ENCODE measurements at regions not wholly inside any gene's neighbourhood (a gene's known extent, or its start where the extent isn't known, plus 50 kb on each side); places are given as distances from the start of the nearest gene placed in this dataset.
"Not testable (repeated sequence)": the region's sequence is repeated elsewhere in the genome, so short reads cannot be mapped to it uniquely, and the experiment has no call there.

DNA sequence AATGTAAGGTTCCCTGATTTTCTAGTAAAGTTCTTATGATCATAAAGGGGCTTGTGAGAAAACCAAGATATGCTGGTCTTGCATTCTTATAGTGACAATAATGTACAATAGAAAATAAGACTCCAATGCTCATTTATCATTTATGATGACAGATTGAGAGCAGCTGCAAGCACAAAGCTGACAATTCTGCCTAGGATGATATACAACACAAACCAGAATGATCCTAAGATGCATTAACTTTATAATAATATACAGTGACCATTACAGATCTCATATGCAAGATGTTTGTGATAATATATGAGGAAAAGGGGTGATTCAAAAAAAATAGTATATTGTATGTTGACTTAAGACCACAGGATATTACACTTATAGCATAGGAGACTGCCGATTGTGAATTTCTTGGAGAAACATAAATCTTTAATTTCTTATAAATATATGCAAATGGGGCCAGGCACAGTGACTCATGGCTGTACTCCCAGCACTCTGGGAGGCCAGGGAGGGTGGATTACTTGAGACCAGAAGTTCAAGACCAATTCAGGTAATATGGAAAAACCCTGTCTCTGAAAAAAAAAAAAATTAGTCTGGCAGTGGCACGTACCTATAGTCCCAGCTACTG lies 387.0 kb downstream of the ZBBX start:
- DNase-seq = no peak

GRCh38 chr3:166986000-166986399 lies 394.1 kb downstream of the ZBBX start:
- no peak for DNase-seq

GRCh38 chr3:166975796-166976195 lies 404.3 kb downstream of the ZBBX start:
- not testable (repeated sequence) for DNase-seq

DNA sequence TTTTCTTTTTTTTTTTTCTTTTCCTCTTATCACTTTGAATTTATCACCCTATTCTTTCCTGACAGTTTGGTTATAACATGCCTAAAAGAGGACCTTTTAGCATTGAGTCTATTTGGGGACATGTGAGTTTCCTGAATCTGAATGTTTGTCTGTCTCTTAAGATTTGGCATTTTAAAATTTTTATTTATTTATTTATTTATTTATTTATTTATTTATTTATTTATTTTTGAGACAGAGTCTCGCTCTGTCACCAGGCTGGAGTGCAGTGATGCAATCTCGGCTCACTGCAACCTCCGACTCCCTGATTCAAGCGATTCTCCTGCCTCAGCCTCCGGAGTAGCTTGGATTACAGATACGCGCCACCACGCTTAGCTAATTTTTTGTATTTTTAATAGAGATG lies 412.4 kb downstream of the ZBBX start:
- not testable (repeated sequence) for DNase-seq

DNA sequence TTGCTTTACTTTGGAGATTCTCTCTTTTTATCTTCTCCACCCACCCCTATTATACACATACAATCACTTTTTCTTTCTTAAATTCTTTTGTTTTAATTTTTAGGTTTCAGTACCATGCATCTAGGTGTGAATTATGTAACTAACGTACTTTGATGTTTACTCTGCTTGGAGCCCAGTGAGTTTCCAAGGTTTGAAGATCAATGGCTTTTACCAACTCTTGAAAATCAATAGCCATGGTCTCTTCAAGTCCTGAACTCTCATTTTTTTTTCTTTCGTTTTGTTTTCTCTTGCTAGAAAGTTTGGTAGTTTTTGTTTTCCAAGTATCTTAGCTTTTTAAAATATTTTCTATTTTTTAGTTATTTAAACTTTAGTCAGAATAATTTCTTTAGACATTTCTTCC lies 417.2 kb downstream of the ZBBX start:
- no peak for DNase-seq

DNA sequence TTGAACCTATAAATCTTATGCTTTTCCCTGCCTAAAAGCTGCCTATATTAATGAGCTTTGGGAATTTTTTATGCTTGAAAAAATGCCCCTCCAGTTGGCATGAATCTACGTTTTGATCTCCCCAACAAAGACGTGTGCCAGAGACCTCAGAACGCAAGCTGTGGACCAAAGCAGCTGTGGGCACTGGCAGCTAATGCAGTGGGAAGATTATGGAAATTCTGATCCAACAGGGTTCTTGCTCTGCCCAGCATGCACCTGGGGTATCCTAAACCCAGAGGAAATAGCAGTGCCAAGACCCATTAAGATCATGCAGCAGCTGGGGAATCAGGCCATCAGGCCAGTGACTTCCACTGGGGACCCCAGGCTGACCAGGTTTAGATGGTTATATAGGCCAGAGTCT lies 423.0 kb downstream of the ZBBX start:
- DNase-seq = peak; percentile 11

DNA sequence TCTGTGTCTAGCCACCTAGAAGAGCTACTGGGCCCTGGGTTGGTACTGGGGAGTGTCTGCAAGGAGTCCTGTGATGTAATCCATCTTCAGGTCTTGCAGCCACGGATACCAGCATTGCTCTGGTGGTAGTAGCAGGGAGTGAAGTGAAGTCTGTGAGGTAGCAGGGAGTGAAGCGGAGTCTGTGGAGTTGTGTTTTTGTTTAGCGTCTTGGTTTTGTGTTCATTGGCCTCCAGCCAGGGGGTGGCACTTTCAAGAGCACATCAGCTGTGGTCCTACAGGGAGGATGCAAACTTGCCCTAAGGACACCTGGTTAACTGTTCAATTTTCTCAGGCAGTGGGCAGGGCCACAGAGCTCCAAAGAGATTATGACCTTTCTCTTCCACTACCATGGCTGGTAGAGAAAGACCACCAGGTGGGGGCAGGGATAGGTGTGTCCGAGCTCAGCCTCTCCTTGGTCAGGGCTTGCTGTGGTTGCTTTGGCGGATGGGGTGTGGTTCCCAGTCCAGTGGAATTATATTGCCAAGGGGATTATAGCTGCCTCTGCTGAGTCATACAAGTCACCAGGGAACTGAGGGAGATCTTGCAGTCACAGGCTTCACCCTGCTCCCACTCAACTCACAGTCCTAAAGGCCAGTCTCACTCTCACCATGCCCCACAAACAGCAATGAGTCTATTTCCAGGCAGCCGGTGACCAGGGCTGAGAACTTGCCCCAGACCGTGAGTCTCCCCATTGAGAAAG lies 424.7 kb downstream of the ZBBX start:
- no peak for DNase-seq

DNA sequence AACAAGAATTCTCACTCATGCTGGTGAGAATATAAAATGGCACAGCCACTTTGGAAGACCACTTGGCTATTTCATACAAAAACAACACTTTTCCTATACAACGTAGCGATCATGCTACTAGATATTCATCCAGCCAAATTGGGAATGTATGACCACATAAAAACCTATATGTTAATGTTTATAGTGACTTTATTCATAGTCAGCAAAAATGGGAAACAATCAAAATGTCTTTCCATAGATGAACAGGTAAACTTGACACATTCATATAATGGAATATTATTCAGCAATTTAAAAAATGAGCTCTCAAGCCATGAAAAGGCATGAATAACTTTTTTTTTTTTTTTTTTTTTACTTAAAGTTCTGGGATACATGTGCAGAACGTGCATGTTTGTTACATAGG lies 445.2 kb downstream of the ZBBX start:
- no peak for DNase-seq

DNA sequence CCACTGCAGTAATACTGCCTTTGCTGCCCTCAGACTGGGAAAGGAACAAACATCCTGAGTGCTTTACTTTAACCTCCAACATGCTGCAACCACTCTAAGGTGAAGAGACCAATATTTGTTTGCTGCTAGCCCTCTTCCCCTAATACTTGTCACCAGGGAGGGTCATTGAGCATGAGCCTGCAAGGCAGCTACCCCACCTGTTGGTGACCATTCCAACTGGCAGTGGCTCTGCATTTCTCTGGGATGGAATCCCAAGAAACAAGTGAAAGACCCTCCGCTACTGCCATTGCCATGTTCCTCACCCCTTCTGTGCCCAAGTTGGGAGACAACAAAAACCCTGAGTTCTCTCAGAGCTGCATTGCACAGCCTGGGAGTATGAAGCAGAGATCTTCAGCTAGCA lies 462.7 kb downstream of the ZBBX start:
- no peak for DNase-seq

- DNase-seq = no peak
Measured at GRCh38 chr3:166902374-166902773, 477.7 kb downstream of the ZBBX start.

DNA sequence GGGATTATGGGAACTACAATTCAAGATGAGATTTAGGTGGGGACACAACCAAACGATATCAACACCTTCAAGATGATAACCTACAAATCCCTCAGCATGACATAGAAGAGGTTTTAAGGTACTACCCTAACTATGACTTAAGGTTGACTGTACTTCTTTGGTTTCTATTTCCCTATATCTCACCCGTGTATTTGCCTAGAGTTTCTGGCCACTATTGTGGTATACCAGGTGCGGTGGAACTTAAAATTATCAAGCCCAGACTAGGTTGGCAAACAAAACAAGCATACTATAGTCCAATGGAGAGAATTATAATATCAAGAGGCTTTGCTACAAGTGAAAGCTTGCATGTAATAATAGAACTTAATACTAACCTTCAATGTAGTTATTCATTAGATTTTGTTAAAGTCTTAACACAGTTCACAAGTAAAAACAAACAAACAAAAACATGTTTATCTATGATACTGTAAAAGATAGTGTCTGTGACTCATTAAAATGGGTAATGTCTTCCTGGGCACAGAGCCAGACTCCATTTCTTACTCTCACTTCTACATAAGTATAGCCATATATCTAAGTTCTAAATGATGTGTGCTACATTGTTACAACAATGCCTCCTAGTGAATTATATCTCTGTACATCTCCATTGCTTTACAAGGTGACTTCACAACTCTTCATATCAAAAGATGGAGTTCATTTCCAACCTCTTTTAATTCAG lies 479.1 kb downstream of the ZBBX start:
- no peak for DNase-seq

DNA sequence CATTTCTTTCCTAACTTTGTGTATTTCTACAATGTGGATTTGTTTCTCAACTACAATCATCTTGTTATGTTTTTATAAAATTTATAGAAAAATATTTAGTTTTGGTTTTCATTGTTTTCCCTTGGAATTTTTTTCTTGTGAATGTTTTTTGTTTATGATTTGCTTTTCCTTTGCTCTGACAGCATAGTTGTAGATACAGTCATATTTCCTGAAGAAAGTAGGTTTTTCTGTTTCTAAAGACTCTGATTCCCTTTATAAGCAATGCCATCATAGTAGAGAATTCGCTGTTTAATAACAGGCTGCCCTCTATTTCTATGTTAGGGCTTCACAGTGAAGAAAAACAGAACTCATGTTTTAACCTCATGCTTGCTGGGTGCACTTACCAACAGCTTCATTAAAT lies 482.3 kb downstream of the ZBBX start:
- DNase-seq = no peak

- no peak for DNase-seq
Measured at GRCh38 chr3:166889241-166889640, 490.9 kb downstream of the ZBBX start.

DNA sequence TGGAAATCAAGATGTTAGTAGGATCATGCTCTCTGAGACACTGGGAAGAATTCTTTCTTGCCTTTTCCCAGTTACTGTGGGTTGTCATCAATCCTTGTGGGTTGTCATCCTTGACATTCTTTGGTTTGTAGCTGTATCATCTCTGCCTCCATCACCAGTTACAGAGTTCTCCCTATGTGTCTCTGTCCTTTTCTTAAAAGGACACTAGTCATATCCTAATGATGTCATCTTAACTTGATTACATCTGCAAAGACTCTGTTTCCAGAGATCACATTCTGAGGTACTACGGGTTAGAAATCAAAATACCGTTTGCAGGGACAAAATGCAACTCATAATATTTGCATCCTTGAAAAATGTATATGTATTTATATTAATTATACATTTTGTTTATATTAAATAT lies 500.4 kb downstream of the ZBBX start:
- DNase-seq = no peak

- DNase-seq = peak; percentile 6
Measured at GRCh38 chr3:166877971-166878370, 502.1 kb downstream of the ZBBX start.

DNA sequence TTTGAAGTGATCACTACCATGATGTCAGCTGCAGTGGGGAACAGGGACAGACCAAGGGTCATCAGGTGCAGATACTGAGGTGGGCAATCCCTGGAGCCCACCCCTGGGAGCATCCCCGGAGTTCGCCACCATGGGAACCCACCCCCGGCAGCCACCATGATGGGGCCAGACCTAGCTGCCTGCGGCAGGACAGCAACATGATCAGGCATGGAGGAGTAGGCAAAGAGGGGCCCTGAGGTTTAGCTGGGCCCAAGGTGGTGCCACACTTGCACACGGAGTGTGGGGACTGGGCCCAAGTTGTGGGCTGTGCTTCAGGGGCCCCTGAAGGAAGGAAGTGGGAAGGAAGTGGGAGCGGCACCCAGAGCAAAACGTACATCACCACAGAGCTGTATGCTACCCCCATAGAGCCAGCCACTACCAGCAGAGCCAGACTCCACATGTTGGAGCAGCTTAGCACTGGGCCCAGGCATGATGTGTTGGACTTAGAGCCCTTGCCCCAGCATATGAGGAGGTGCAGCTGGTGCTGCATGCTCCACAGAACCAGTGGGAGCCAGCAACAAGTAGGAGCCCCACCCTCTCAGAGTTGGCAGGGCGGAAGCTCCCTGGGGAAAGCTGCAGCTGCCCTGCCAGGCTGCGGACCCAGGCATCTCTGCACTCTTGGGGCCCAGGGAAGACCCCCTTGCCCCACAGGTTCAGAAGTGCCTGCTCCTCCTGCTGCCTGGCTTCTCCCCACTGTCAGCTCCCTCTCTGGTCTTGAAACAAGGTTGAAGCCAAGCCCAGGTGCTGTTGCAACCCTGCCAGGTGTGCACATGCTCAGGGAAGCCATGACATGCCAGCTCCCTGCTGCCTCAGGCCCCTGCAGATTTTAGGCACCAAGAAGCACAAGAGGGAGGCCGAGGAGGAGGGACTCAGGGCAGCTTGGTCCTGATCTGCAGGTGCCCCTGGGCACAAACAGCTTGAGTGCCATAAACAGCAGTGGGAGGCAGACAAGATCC lies 515.3 kb downstream of the ZBBX start:
- no peak for DNase-seq

DNA sequence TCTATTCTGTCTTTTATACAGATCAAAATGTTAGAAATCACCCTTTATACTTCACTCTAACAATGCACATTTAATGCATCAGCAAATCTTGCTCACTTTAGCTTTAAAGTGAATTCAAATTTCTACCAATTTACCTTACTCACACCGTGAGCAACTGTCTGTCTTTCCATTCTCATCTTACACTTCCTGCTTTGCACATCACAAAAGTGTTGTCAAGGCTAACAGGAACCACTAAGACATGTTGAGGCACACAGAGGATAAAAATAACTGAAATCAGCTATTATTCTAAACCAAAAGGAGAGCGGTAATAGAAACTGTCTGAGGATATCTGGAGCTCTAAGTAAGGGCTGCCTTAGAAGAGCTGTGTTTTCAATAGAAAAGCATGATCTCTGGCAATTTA lies 519.9 kb downstream of the ZBBX start:
- no peak for DNase-seq

- no peak for DNase-seq
Measured at GRCh38 chr3:166844329-166844728, 535.8 kb downstream of the ZBBX start.

DNA sequence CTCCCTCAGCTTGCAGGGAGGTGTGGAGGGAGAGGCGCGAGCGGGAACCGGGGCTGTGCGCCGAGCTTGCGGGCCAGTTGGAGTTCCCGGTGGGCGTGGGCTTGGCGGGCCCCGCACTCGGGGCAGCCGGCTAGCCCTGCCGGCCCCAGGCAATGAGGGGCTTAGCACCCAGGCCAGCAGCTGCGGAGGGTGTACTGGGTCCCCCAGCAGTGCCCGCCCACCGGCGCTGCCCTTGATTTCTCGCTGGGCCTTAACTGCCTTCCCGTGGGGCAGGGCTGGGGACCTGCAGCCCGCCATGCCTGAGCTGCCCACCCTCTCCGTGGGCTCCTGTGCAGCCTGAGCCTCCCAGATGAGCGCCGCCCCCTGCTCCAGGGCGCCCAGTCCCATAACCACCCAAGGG lies 537.3 kb downstream of the ZBBX start:
- DNase-seq = not testable (repeated sequence)

- DNase-seq = no peak
Measured at GRCh38 chr3:166837535-166837934, 542.6 kb downstream of the ZBBX start.

- DNase-seq = no peak
Measured at GRCh38 chr3:166836836-166837235, 543.3 kb downstream of the ZBBX start.

DNA sequence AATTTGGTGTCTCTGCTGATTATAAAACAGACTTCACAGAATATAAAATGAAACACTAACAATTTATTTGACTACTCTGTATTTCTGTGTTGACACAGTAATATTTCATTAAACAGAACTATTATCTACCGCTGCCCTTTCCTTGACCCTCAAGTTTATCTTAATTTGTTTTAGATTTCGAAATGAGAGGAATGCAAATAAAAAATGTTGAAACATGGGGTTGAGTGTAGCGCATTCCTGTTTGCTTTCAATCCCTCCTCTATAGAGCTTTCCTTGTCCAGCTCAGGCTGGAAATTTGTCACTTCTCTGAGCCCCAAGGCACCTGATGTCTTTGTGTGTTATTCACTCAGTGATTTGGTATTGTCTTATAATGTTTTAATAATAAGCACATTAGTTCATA lies 550.2 kb downstream of the ZBBX start:
- DNase-seq = no peak
